Activated T-cell treated with anti-CD3 and anti-CD28 coated beads, Interleukin-2, amount 50 U/mL, for 72 hours (primary cell): ENCODE measurements at regions not wholly inside any gene's neighbourhood (a gene's known extent, or its start where the extent isn't known, plus 50 kb on each side); places are given as distances from the start of the nearest gene placed in this dataset.

Experiments
- ATAC-seq, 2 donors: fragments of 150-1000 bp; cut with Tn5 transposase; replicated peaks in 1 of 2; 2 replicates each; pipeline ENCODE4 v1.10.0; 2021; ENCODE audit warnings: moderate library complexity in 2 of 2, mild to moderate bottlenecking in 1 of 2
- DNase-seq, 2 donors: peaks; one replicate each; pipeline ENCODE4 v3.0.0; 2021 to 2022; ENCODE audit warnings: mixed read lengths in 1 of 2
- H3K27ac Mint-ChIP-seq: one replicate; pipeline ENCODE4 v1.8.0; 2022; ENCODE audit warnings: mild to moderate bottlenecking, moderate library complexity, mixed read lengths
- H3K27me3 Mint-ChIP-seq: one replicate; pipeline ENCODE4 v1.8.0; 2022; ENCODE audit warnings: low read depth, mixed read lengths
- H3K36me3 Mint-ChIP-seq, 2 donors: one replicate each; pipeline ENCODE4 v1.8.0; 2022; ENCODE audit warnings: mixed read lengths in 2 of 2, mild to moderate bottlenecking in 1 of 2; ENCODE audit not compliant: insufficient read depth in 2 of 2
- H3K4me1 Mint-ChIP-seq: one replicate; pipeline ENCODE4 v1.8.0; 2022; ENCODE audit warnings: low read depth, mixed read lengths
- H3K4me3 Mint-ChIP-seq, 2 donors: one replicate each; pipeline ENCODE4 v1.8.0; 2022; ENCODE audit warnings: mild to moderate bottlenecking in 2 of 2, mixed read lengths in 2 of 2, moderate library complexity in 2 of 2
- H3K9me3 Mint-ChIP-seq, 2 donors: one replicate each; pipeline ENCODE4 v1.8.0; 2022; ENCODE audit warnings: mixed read lengths in 2 of 2

- Mint-ChIP-seq H3K4me3 (no peak overlapping the region), H3K27me3 (peaks cover 4% of the 10 kb centered on the region), H3K36me3 (peaks cover 0 to 1% of the 10 kb centered on the region in 2 donors), H3K9me3 (peaks cover 0 to 2% of the 10 kb centered on the region in 2 donors), H3K27ac (no peak overlapping the region), H3K4me1 (no peaks in the 10 kb centered on the region)
- no peak for ATAC-seq
- DNase-seq, result no peak
Observed at GRCh38 chr4:184921456-184921855, 95.7 kb upstream of the ACSL1 start.

DNA sequence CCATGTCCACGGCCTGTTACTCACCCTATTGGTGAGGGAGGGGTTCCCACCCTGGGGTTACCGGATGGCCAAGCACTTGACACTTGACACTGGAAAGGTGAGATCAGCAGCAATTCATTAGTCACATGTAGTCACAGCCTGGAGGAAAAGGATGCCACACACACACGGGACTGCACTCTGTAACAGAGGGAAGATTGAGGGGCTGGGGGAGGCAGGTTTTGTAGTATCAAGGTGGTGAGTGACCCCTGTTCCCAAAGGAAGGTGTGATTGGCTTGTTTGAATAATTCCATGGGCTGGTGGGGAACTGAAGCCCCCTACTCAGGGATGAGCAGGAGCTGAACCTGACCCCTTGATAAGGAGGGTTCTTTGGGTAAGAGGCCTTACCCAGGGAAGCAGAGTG lies 96.0 kb upstream of the HELT start:
- Mint-ChIP-seq H3K4me3 (no peak overlapping the region), H3K27ac (no peak overlapping the region), H3K4me1 (no peaks in the 10 kb centered on the region), H3K27me3 (peaks cover 4% of the 10 kb centered on the region), H3K36me3 (peaks cover 0 to 1% of the 10 kb centered on the region in 2 donors), H3K9me3 (peaks cover 0 to 1% of the 10 kb centered on the region in 2 donors)
- DNase-seq (no peak), ATAC-seq (no peak)

DNA sequence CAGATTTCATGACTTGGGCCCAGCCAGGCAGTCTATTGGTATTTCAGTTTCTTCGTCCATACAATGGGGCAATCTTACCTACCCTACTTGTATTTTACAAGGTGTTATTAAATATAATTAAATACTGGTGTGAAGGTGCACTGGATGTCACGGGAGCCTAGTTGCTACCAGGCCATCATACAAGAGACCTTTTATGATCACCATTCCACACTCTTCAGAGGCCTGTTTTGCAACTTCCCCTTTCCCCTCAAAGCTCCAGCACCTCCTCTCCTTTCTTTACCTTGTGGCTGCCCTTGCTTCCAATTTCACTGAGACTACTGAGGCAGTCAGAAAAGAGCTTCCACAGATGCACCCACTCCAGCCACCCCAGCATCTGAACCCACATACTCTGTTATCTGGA lies 93.8 kb upstream of the HELT start:
- no peak overlapping the region for H3K27ac Mint-ChIP-seq
- no peak overlapping the region for H3K4me3 Mint-ChIP-seq
- H3K4me1 Mint-ChIP-seq, result no peaks in the 10 kb centered on the region
- peaks cover 0 to 1% of the 10 kb centered on the region in 2 donors for H3K36me3 Mint-ChIP-seq
- ATAC-seq, result no peak
- H3K9me3 Mint-ChIP-seq, result peaks cover 0 to 6% of the 10 kb centered on the region in 2 donors
- peaks cover 4% of the 10 kb centered on the region for H3K27me3 Mint-ChIP-seq
- no peak for DNase-seq

DNA sequence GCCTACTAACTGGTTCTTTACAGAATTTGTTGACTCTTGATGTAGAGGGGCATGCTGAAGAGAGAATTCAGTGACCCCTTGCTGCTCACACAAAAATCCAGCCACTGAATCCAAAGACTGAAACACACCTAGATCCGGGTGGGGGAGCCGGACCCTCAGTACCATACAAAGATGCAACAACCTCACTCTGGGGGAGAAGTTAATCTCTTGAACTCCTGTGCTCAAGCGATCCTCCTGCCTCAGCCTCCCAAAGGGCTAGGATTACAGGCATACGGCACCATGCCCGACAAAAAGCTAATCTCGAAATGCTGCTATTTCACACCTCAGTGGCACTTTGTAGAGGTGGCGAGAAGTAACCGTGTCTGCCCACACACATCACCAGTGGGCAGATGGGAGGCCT lies 88.8 kb upstream of the HELT start:
- no peak overlapping the region for H3K27ac Mint-ChIP-seq
- H3K9me3 Mint-ChIP-seq, result peaks cover 0 to 6% of the 10 kb centered on the region in 2 donors

DNA sequence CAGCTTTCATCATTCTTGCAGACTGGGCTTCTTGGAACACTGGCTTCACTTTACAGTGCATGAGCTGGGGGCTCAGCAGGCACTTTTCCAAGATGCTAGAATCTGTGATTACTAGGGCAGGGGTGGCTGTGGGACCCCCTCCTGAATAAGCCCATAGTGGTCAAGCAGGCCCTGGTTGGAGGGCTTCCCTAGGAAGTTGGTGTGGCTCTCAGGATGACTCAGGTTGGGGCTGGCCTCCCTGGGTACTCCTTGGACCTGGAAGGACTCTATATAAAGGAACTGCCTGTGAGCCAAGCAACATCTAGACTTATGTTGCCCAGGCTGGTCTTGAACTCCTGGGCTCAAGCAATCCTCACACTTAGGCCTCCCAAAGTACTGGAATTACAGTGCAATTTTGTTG lies 88.3 kb upstream of the HELT start:
- H3K27me3 Mint-ChIP-seq, result no peaks in the 10 kb centered on the region
- H3K9me3 Mint-ChIP-seq, result peaks cover 0 to 6% of the 10 kb centered on the region in 2 donors
- DNase-seq (no peak), ATAC-seq (no peak)
- no peak overlapping the region for H3K4me3 Mint-ChIP-seq
- H3K4me1 Mint-ChIP-seq, result no peaks in the 10 kb centered on the region
- H3K27ac Mint-ChIP-seq, result no peak overlapping the region
- no peaks in the 10 kb centered on the region for H3K36me3 Mint-ChIP-seq

More for the DNA sequence above, 88.8 kb upstream of the HELT start:
- Mint-ChIP-seq H3K36me3 (no peaks in the 10 kb centered on the region), H3K4me1 (no peaks in the 10 kb centered on the region), H3K4me3 (no peak overlapping the region), H3K27me3 (no peaks in the 10 kb centered on the region)
- ATAC-seq (no peak), DNase-seq (no peak)

DNA sequence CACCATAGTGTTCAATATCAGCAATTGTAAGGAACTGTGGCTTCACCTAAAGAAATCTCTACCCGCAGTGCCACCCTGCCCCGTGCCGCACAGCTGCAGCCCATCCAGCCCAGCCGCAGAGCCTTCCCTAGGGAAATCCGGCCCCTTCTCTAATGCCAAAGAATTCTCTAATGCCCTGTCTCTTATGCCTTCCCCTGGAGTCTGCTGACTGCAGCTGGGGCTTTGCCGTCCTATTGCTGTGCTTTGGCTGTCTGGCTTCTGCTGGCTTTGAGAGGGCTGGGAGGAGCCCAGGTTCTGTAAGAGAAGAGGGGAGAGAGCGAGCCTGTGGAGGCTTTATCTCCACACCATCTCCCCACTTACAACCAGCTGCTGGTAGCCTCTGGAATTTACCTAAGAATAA lies 85.9 kb upstream of the HELT start:
- Mint-ChIP-seq H3K27me3 (peaks cover 6% of the 10 kb centered on the region), H3K4me3 (no peak overlapping the region), H3K27ac (no peak overlapping the region), H3K9me3 (peaks cover 0 to 5% of the 10 kb centered on the region in 2 donors), H3K4me1 (no peaks in the 10 kb centered on the region), H3K36me3 (no peaks in the 10 kb centered on the region)
- no peak for DNase-seq
- ATAC-seq, result no peak

DNA sequence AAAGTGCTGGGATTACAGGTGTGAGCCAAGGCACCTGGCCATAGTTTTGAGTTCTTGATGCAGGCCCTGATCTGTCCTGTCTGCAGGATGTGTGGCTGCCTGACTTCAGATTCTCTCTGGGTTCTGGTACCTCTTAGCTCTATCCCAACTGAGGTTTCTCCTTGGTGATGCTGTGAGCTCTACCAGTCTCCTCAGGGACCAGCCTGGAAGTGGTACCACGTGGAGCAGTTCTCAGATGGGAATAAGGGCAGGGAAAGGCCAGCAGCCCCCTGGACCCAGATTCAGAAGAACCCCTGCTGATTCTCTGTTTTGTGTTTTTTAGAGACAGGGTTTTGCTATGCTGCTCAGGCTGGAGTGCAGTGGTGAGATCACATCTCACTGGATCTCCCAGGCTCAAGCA lies 85.0 kb upstream of the HELT start:
- no peak for ATAC-seq
- no peaks in the 10 kb centered on the region for H3K4me1 Mint-ChIP-seq
- no peak for DNase-seq
- no peak overlapping the region for H3K27ac Mint-ChIP-seq
- H3K36me3 Mint-ChIP-seq, result no peaks in the 10 kb centered on the region
- peaks cover 0 to 2% of the 10 kb centered on the region in 2 donors for H3K9me3 Mint-ChIP-seq
- peaks cover 8% of the 10 kb centered on the region for H3K27me3 Mint-ChIP-seq
- no peak overlapping the region for H3K4me3 Mint-ChIP-seq

GRCh38 chr4:184934184-184934583 lies 84.1 kb upstream of the HELT start:
- DNase-seq (no peak), ATAC-seq (no peak)
- no peaks in the 10 kb centered on the region for H3K4me1 Mint-ChIP-seq
- H3K4me3 Mint-ChIP-seq, result no peak overlapping the region
- H3K9me3 Mint-ChIP-seq, result no peaks in the 10 kb centered on the region
- peaks cover 16% of the 10 kb centered on the region for H3K27me3 Mint-ChIP-seq
- H3K27ac Mint-ChIP-seq, result no peak overlapping the region
- no peaks in the 10 kb centered on the region for H3K36me3 Mint-ChIP-seq

DNA sequence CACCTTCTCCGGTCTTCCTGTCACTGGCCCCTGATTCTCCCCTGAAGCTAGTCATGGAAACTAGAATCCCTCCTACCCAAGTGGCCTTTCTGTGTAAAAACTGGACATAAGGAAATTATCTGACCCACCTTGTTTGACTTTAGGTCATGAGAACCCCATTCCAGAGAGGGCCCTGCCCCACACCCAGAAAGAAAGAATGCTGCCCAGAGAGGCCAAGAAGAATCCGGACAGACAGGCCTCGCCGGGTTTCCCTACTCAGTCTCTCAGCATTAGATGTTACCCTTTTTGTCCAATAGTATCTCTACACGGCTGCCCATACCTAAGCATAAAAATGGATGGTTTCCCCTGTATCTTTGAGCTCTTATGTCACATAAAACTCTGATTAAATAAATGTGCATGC lies 83.3 kb upstream of the HELT start:
- no peak for ATAC-seq
- no peaks in the 10 kb centered on the region for H3K9me3 Mint-ChIP-seq
- H3K27me3 Mint-ChIP-seq, result peaks cover 16% of the 10 kb centered on the region
- no peak overlapping the region for H3K27ac Mint-ChIP-seq
- DNase-seq, result no peak
- H3K4me3 Mint-ChIP-seq, result no peak overlapping the region
- H3K36me3 Mint-ChIP-seq, result no peaks in the 10 kb centered on the region
- H3K4me1 Mint-ChIP-seq, result no peaks in the 10 kb centered on the region

DNA sequence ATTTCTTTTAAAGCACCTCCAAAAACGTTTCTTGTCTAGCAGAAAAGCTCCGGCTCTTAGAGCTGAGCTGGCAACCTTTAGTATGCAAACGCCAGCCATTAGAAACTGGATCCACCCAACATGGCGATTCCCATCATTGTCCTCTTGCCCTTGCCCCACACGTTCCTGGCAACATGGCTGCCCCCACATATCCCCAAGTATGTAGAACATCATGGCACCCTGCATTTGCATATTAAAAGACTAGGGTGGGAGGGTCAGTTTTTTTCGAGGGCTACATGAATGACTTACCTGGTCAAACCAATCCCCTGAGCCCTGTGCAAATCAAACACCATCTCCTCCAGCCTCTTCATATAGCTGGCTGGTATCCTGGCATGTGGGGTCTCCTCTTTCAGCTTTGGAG lies 82.2 kb upstream of the HELT start:
- H3K36me3 Mint-ChIP-seq, result no peaks in the 10 kb centered on the region
- H3K27me3 Mint-ChIP-seq, result peaks cover 16% of the 10 kb centered on the region
- H3K27ac Mint-ChIP-seq, result no peak overlapping the region
- no peak overlapping the region for H3K4me3 Mint-ChIP-seq
- ATAC-seq, result no peak
- H3K9me3 Mint-ChIP-seq, result no peaks in the 10 kb centered on the region
- H3K4me1 Mint-ChIP-seq, result no peaks in the 10 kb centered on the region
- no peak for DNase-seq

- no peak for DNase-seq
- H3K36me3 Mint-ChIP-seq, result no peaks in the 10 kb centered on the region
- no peaks in the 10 kb centered on the region for H3K4me1 Mint-ChIP-seq
- no peak for ATAC-seq
- no peaks in the 10 kb centered on the region for H3K9me3 Mint-ChIP-seq
- no peak overlapping the region for H3K4me3 Mint-ChIP-seq
- H3K27ac Mint-ChIP-seq, result no peak overlapping the region
- H3K27me3 Mint-ChIP-seq, result peaks cover 16% of the 10 kb centered on the region
Observed at GRCh38 chr4:184937030-184937710, 81.1 kb upstream of the HELT start.

DNA sequence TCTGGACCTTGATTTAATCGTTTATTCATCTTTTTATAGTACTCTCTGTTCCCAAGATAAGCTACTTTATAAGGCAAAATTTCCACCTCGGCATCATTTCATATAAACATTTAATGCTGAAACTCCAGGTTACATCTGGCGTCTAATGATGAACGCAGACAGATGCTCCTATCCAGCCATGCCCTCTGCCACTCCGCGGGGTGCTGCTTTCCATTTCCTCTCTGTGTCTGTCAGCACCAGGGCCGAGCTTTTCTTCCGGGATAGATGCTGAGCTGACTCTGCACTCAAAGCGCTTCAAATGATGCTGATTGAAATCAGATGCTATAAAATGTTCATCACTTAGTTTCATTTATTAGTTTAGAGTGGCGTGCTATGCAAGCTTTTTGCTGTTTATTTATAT lies 80.5 kb upstream of the HELT start:
- Mint-ChIP-seq H3K4me3 (no peak overlapping the region), H3K36me3 (no peaks in the 10 kb centered on the region), H3K27ac (no peak overlapping the region), H3K4me1 (no peaks in the 10 kb centered on the region), H3K9me3 (no peaks in the 10 kb centered on the region), H3K27me3 (peaks cover 16% of the 10 kb centered on the region)
- no peak for DNase-seq
- ATAC-seq, result no peak

DNA sequence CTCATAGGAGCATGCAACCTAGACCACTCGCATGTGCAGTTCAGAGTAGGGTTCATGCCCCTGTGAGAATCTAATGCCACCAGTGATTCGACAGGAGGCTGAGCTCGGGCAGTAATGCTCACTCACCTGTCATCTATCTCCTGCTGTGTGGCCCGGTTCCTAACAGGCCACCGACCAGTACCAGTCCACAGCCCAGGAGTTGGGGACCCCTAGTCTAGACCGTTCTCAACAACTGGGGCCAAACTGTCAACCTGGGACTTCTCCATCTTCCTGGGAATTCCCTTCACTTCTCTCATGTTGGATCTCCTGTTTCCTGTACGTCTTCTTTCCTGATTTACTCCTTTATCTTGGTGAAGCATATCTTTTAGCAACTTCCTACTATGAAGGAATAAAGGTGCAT lies 79.4 kb upstream of the HELT start:
- H3K4me3 Mint-ChIP-seq, result no peak overlapping the region
- no peaks in the 10 kb centered on the region for H3K4me1 Mint-ChIP-seq
- DNase-seq (no peak), ATAC-seq (no peak)
- H3K27me3 Mint-ChIP-seq, result peaks cover 16% of the 10 kb centered on the region
- H3K9me3 Mint-ChIP-seq, result no peaks in the 10 kb centered on the region
- H3K36me3 Mint-ChIP-seq, result no peaks in the 10 kb centered on the region
- no peak overlapping the region for H3K27ac Mint-ChIP-seq

- no peak for ATAC-seq
- Mint-ChIP-seq H3K36me3 (no peaks in the 10 kb centered on the region), H3K9me3 (no peaks in the 10 kb centered on the region), H3K4me1 (no peaks in the 10 kb centered on the region), H3K4me3 (no peak overlapping the region), H3K27ac (no peak overlapping the region), H3K27me3 (peaks cover 16% of the 10 kb centered on the region)
- no peak for DNase-seq
Observed at GRCh38 chr4:184939978-184940377, 78.3 kb upstream of the HELT start.
